GM12892 (cell line): ENCODE measurements at regions not wholly inside any gene's neighbourhood (a gene's known extent, or its start where the extent isn't known, plus 50 kb on each side); places are given as distances from the start of the nearest gene placed in this dataset.

Experiments
- POLR2A ChIP-seq: IDR thresholded peaks from 2 replicates; pipeline ENCODE4 v1.6.1; 2011; ENCODE audit warnings: low read depth, low read length, control low read depth
- POLR2AphosphoS5 ChIP-seq: IDR thresholded peaks from 2 replicates; pipeline ENCODE4 v1.6.1; 2011; ENCODE audit warnings: low read depth, low read length, control low read depth
- TAF1 ChIP-seq: IDR thresholded peaks from 2 replicates; pipeline ENCODE4 v1.6.1; 2011; ENCODE audit warnings: low read depth, mild to moderate bottlenecking, control low read depth, low read length, borderline replicate concordance

- TF ChIP-seq TAF1 (no peak), POLR2A (no peak), POLR2AphosphoS5 (no peak)
Observed at GRCh38 chr6:95785785-95786184, 208.4 kb downstream of the MANEA start.
